CD14-positive monocyte (primary cell): ENCODE measurements at regions not wholly inside any gene's neighbourhood (a gene's known extent, or its start where the extent isn't known, plus 50 kb on each side); places are given as distances from the start of the nearest gene placed in this dataset.
"Not testable (repeated sequence)": the region's sequence is repeated elsewhere in the genome, so short reads cannot be mapped to it uniquely, and the experiment has no call there.

Experiments
- DNase-seq, 3 donors: peaks; one replicate each; pipeline ENCODE4 v3.0.0-alpha.2; 2011 to 2022
- H2AFZ ChIP-seq: 2 replicates; pipeline ENCODE4 v1.6.0; 2012; ENCODE audit warnings: mild to moderate bottlenecking, low read depth, low read length, inconsistent platforms; ENCODE audit not compliant: insufficient read depth, poor library complexity, severe bottlenecking
- H3K27ac ChIP-seq, 2 donors: 1 replicate in 1 of 2; 2 replicates in 1 of 2; pipeline ENCODE4 v1.5.1; 2012 to 2013; ENCODE audit warnings: low read length in 2 of 2, control low read depth in 1 of 2, inconsistent platforms in 1 of 2, low read depth in 1 of 2, mild to moderate bottlenecking in 1 of 2
- H3K27me3 ChIP-seq, 2 donors: one replicate each; pipeline versions ENCODE4 v1.6.0 to v1.6.1; 2011 to 2013; ENCODE audit warnings: low read length in 2 of 2; ENCODE audit not compliant: control insufficient read depth in 2 of 2, insufficient read depth in 2 of 2
- H3K36me3 ChIP-seq, 2 donors: replicated peaks in 1 of 2; 1 replicate in 1 of 2; 2 replicates in 1 of 2; pipeline versions ENCODE4 v1.5.1 to v1.6.1; 2012 to 2013; ENCODE audit warnings: low read length in 2 of 2, control low read depth in 1 of 2, inconsistent platforms in 1 of 2, mild to moderate bottlenecking in 1 of 2; ENCODE audit not compliant: insufficient read depth in 2 of 2, control insufficient read depth in 1 of 2
- H3K4me1 ChIP-seq, 2 donors: 1 replicate in 1 of 2; 2 replicates in 1 of 2; pipeline versions ENCODE4 v1.5.1 to v1.6.1; 2012 to 2013; ENCODE audit warnings: low read length in 2 of 2, control low read depth in 1 of 2, inconsistent platforms in 1 of 2, mild to moderate bottlenecking in 1 of 2, moderate library complexity in 1 of 2; ENCODE audit not compliant: insufficient read depth in 2 of 2, control insufficient read depth in 1 of 2
- H3K4me2 ChIP-seq: replicated peaks from 2 replicates; pipeline ENCODE3; 2012; ENCODE audit warnings: low read length, moderate library complexity, mild to moderate bottlenecking; ENCODE audit not compliant: poor library complexity, severe bottlenecking; ENCODE audit errors: extremely low read depth
- H3K4me3 ChIP-seq, 3 experiments: fragments of 200-600 bp in 1 of 3; sonication (generic) in 1 of 3; replicated peaks in 1 of 3; 1 replicate in 2 of 3; 2 replicates in 1 of 3; pipeline ENCODE4 v1.5.1; 2011 to 2013; ENCODE audit warnings: low read length in 3 of 3, mild to moderate bottlenecking in 3 of 3, control low read depth in 2 of 3, low read depth in 2 of 3, inconsistent platforms in 1 of 3, moderate library complexity in 1 of 3
- H3K79me2 ChIP-seq: 2 replicates; pipeline ENCODE4 v1.6.0; 2012; ENCODE audit warnings: mild to moderate bottlenecking, control low read depth, inconsistent platforms, low read length, moderate library complexity; ENCODE audit not compliant: insufficient read depth
- H3K9ac ChIP-seq: 2 replicates; pipeline ENCODE4 v1.6.0; 2017; ENCODE audit warnings: low read length, mild to moderate bottlenecking; ENCODE audit not compliant: insufficient read depth, poor library complexity, severe bottlenecking
- H3K9me3 ChIP-seq, 2 donors: replicated peaks in 1 of 2; 1 replicate in 1 of 2; 2 replicates in 1 of 2; pipeline versions ENCODE4 v1.5.1 to v1.6.1; 2012 to 2013; ENCODE audit warnings: low read length in 2 of 2, control low read depth in 1 of 2; ENCODE audit not compliant: control insufficient read depth in 1 of 2, insufficient read depth in 1 of 2
- H4K20me1 ChIP-seq: 2 replicates; pipeline ENCODE4 v1.6.0; 2012; ENCODE audit warnings: mild to moderate bottlenecking, low read length, control low read depth, moderate library complexity; ENCODE audit not compliant: insufficient read depth
- H3K27ac Mint-ChIP-seq, 7 donors: one replicate each; pipeline ENCODE4 v1.8.0; 2020; ENCODE audit warnings: mild to moderate bottlenecking in 7 of 7, mixed read lengths in 7 of 7, moderate library complexity in 6 of 7, inconsistent platforms in 2 of 7
- H3K27me3 Mint-ChIP-seq, 3 donors: one replicate each; pipeline ENCODE4 v1.8.0; 2021 to 2022; ENCODE audit warnings: low read depth in 3 of 3, mild to moderate bottlenecking in 3 of 3, mixed read lengths in 3 of 3, moderate library complexity in 3 of 3, inconsistent platforms in 1 of 3
- H3K36me3 Mint-ChIP-seq, 2 donors: one replicate each; pipeline ENCODE4 v1.8.0; 2020; ENCODE audit warnings: mixed read lengths in 2 of 2, inconsistent platforms in 1 of 2, mild to moderate bottlenecking in 1 of 2
- H3K4me1 Mint-ChIP-seq: one replicate; pipeline ENCODE4 v1.8.0; 2020; ENCODE audit warnings: mild to moderate bottlenecking, mixed read lengths
- H3K4me3 Mint-ChIP-seq, 2 donors: one replicate each; pipeline ENCODE4 v1.8.0; 2020; ENCODE audit warnings: mild to moderate bottlenecking in 2 of 2, mixed read lengths in 2 of 2, moderate library complexity in 1 of 2
- H3K9me3 Mint-ChIP-seq, 7 donors: one replicate each; pipeline ENCODE4 v1.8.0; 2020 to 2022; ENCODE audit warnings: mixed read lengths in 7 of 7, mild to moderate bottlenecking in 6 of 7, moderate library complexity in 6 of 7, inconsistent platforms in 2 of 7
- CTCF ChIP-seq: fragments of 200-600 bp; IDR thresholded peaks from one replicate; pipeline ENCODE4 v1.8.0; 2022; ENCODE audit warnings: antibody characterized with exemption, mild to moderate bottlenecking
- WGBS: methylation state at CpG from one replicate; pipeline ENCODE4 v1.1.5; 2013; ENCODE audit warnings: missing lambda C conversion rate; ENCODE audit not compliant: insufficient coverage; 5-methylcytosine and 5-hydroxymethylcytosine counted together
- intact Hi-C, 2 donors: fragments of 100-400 bp; cut with micrococcal nuclease; formaldehyde crosslinking; loops; one replicate each; pipeline versions ENCODE4 v1.15.0 to v1.15.1; 2023

DNA sequence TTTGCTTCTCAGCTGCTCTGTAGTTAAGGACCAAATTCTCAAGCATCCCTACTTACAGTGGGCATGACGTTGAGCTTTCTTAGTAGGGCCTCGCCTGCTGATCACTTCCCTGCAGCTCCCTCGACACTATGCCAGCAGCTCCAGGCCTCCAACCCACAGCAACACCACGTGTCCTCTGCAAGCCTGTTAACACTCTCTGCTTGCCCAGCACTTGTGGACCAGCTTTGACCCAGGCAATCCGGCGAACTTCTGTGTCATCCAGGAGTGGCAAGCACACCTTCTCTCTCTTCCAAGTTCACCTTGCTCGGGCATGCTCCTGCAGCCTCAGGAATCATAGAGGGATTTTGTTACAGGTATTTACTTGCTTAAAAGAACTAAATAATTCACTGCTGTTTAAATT, 138.6 kb upstream of the FHL2 start:
- Mint-ChIP-seq H3K27me3 (peaks cover 0 to 5% (median 2%) of the 10 kb centered on the region in 3 donors), H3K9me3 (peaks cover 0 to 3% (median 0%) of the 10 kb centered on the region in 7 donors), H3K4me3 (no peak overlapping the region), H3K36me3 (no peaks in the 10 kb centered on the region), H3K4me1 (no peaks in the 10 kb centered on the region), H3K27ac (peak overlapping the region in 1 of 7 donors; percentile 54)
- Histone ChIP-seq H3K9me3 (no peaks in the 10 kb centered on the region), H3K4me1 (no peaks in the 10 kb centered on the region), H3K79me2 (no peaks in the 10 kb centered on the region), H3K36me3 (no peaks in the 10 kb centered on the region), H2AFZ (no peak overlapping the region), H3K27me3 (no peaks in the 10 kb centered on the region), H3K4me2 (no peak overlapping the region), H3K9ac (no peak overlapping the region), H3K4me3 (no peak overlapping the region), H3K27ac (no peak overlapping the region), H4K20me1 (no peaks in the 10 kb centered on the region)
- intact Hi-C loops, result no loop called here
- 96% methylated on average over 5 of the region's 7 CpGs for WGBS
- DNase-seq, result no peak
- no peak for TF ChIP-seq CTCF

DNA sequence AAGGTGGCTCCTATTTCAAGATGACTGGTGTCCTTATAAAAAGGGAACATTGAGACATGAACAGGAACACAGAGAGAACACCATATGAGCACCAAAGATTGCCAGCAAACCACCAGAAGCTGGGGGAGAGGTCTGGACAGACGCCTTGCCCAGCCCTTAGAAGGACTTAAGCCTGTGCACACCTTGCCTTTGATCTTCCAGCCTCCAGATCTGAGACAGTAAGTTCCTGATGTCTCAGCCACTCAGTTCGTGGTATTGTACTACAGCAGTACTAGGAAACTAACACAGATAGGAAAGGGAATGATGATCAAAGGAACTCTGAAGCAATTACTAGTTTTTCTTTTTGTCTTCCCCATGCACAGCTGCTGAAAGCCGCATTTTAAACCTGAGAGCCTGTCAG, 137.3 kb upstream of the FHL2 start:
- Mint-ChIP-seq H3K36me3 (no peaks in the 10 kb centered on the region), H3K27ac (no peak overlapping the region), H3K9me3 (peaks cover 0 to 3% (median 0%) of the 10 kb centered on the region in 7 donors), H3K4me3 (no peak overlapping the region), H3K27me3 (peaks cover 0 to 5% (median 2%) of the 10 kb centered on the region in 3 donors), H3K4me1 (no peaks in the 10 kb centered on the region)
- H3K4me1 ChIP-seq, result no peaks in the 10 kb centered on the region
- no peaks in the 10 kb centered on the region for H3K79me2 ChIP-seq
- no peak overlapping the region for H2AFZ ChIP-seq
- no peak overlapping the region for H3K27ac ChIP-seq
- TF ChIP-seq CTCF, result no peak
- WGBS, result 89% methylated on average over 1 of the region's 3 CpGs
- no peaks in the 10 kb centered on the region for H3K27me3 ChIP-seq
- no peaks in the 10 kb centered on the region for H3K9me3 ChIP-seq
- intact Hi-C loops, result no loop called here
- H4K20me1 ChIP-seq, result no peaks in the 10 kb centered on the region
- H3K4me3 ChIP-seq, result no peak overlapping the region
- DNase-seq, result no peak
- no peak overlapping the region for H3K4me2 ChIP-seq
- no peak overlapping the region for H3K9ac ChIP-seq
- no peaks in the 10 kb centered on the region for H3K36me3 ChIP-seq

DNA sequence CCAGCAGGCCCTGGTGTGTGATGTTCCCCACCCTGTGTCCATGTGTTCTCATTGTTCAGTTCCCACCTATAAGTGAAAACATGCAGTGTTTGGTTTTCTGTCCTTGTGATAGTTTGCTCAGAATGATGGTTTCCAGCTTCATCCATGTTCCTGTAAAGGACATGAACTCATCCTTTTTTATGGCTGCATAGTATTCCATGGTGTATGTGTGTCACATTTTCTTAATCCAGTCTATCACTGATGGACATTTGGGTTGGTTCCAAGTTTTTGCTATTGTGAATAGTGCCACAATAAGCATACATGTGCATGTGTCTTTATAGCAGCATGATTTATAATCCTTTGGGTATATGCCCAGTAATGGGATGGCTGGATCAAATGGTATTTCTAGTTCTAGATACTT, 130.4 kb upstream of the FHL2 start:
- H4K20me1 ChIP-seq, H2AFZ ChIP-seq, H3K9me3 ChIP-seq, H3K4me2 ChIP-seq, intact Hi-C loops, H3K4me1 Mint-ChIP-seq, H3K79me2 ChIP-seq, H3K4me3 Mint-ChIP-seq, H3K27ac ChIP-seq, H3K4me1 ChIP-seq, H3K27me3 Mint-ChIP-seq, H3K36me3 ChIP-seq, H3K36me3 Mint-ChIP-seq, H3K27me3 ChIP-seq, DNase-seq, H3K4me3 ChIP-seq, H3K27ac Mint-ChIP-seq, H3K9ac ChIP-seq: not testable (repeated sequence)
- H3K9me3 Mint-ChIP-seq, result peaks cover 0 to 15% (median 2%) of the 10 kb centered on the region in 7 donors
